Activated naive CD4-positive, alpha-beta T cell treated with anti-CD3 and anti-CD28 coated beads, Interleukin-2, amount 50 U/mL, for 24 hours (primary cell): ENCODE measurements at regions not wholly inside any gene's neighbourhood (a gene's known extent, or its start where the extent isn't known, plus 50 kb on each side); places are given as distances from the start of the nearest gene placed in this dataset.

Source experiments
- H3K27ac Mint-ChIP-seq: one replicate; pipeline ENCODE4 v1.8.0; 2021; ENCODE audit warnings: mild to moderate bottlenecking, mixed read lengths
- H3K27me3 Mint-ChIP-seq: one replicate; pipeline ENCODE4 v1.8.0; 2021; ENCODE audit warnings: mixed read lengths
- H3K36me3 Mint-ChIP-seq: one replicate; pipeline ENCODE4 v1.8.0; 2021; ENCODE audit warnings: mixed read lengths
- H3K4me1 Mint-ChIP-seq: one replicate; pipeline ENCODE4 v1.8.0; 2021; ENCODE audit warnings: mixed read lengths
- H3K4me3 Mint-ChIP-seq: one replicate; pipeline ENCODE4 v1.8.0; 2021; ENCODE audit warnings: mild to moderate bottlenecking, mixed read lengths
- H3K9me3 Mint-ChIP-seq: one replicate; pipeline ENCODE4 v1.8.0; 2021; ENCODE audit warnings: mixed read lengths

- H3K4me1 Mint-ChIP-seq: no peaks in the 10 kb centered on the region
- no peaks in the 10 kb centered on the region for H3K27me3 Mint-ChIP-seq
- no peaks in the 10 kb centered on the region for H3K9me3 Mint-ChIP-seq
- no peaks in the 10 kb centered on the region for H3K36me3 Mint-ChIP-seq
- H3K4me3 Mint-ChIP-seq: no peak overlapping the region
- H3K27ac Mint-ChIP-seq: no peak overlapping the region
These were observed 387.8 kb upstream of the ADGRL2 start for GRCh38 chr1:81412954-81413353.

GRCh38 chr1:81410941-81411340 lies 389.8 kb upstream of the ADGRL2 start:
- H3K9me3 Mint-ChIP-seq: no peaks in the 10 kb centered on the region
- H3K27me3 Mint-ChIP-seq: no peaks in the 10 kb centered on the region
- H3K4me3 Mint-ChIP-seq: no peak overlapping the region
- H3K4me1 Mint-ChIP-seq: no peaks in the 10 kb centered on the region
- no peaks in the 10 kb centered on the region for H3K36me3 Mint-ChIP-seq
- no peak overlapping the region for H3K27ac Mint-ChIP-seq

GRCh38 chr1:81410351-81410750 lies 390.4 kb upstream of the ADGRL2 start:
- Mint-ChIP-seq H3K9me3 (no peaks in the 10 kb centered on the region), H3K4me3 (no peak overlapping the region), H3K36me3 (no peaks in the 10 kb centered on the region), H3K27ac (no peak overlapping the region), H3K4me1 (no peaks in the 10 kb centered on the region), H3K27me3 (no peaks in the 10 kb centered on the region)

GRCh38 chr1:81409780-81410274 lies 390.9 kb upstream of the ADGRL2 start:
- no peaks in the 10 kb centered on the region for H3K4me1 Mint-ChIP-seq
- H3K9me3 Mint-ChIP-seq: no peaks in the 10 kb centered on the region
- no peak overlapping the region for H3K27ac Mint-ChIP-seq
- no peaks in the 10 kb centered on the region for H3K27me3 Mint-ChIP-seq
- no peak overlapping the region for H3K4me3 Mint-ChIP-seq
- no peaks in the 10 kb centered on the region for H3K36me3 Mint-ChIP-seq

- Mint-ChIP-seq H3K4me3 (no peak overlapping the region), H3K27me3 (no peaks in the 10 kb centered on the region), H3K9me3 (no peaks in the 10 kb centered on the region), H3K36me3 (no peaks in the 10 kb centered on the region), H3K27ac (no peak overlapping the region), H3K4me1 (no peaks in the 10 kb centered on the region)
These were observed 391.5 kb upstream of the ADGRL2 start for GRCh38 chr1:81409262-81409661.

- no peaks in the 10 kb centered on the region for H3K4me1 Mint-ChIP-seq
- no peaks in the 10 kb centered on the region for H3K36me3 Mint-ChIP-seq
- H3K27me3 Mint-ChIP-seq: no peaks in the 10 kb centered on the region
These were observed 392.3 kb upstream of the ADGRL2 start for GRCh38 chr1:81408419-81408818.

GRCh38 chr1:81407000-81407821 lies 393.5 kb upstream of the ADGRL2 start:
- Mint-ChIP-seq H3K9me3 (peaks cover 4% of the 10 kb centered on the region), H3K27me3 (no peaks in the 10 kb centered on the region), H3K4me1 (no peaks in the 10 kb centered on the region), H3K36me3 (no peaks in the 10 kb centered on the region), H3K27ac (no peak overlapping the region), H3K4me3 (no peak overlapping the region)

More at GRCh38 chr1:81408419-81408818, 392.3 kb upstream of the ADGRL2 start:
- Mint-ChIP-seq H3K9me3 (no peaks in the 10 kb centered on the region), H3K27ac (no peak overlapping the region), H3K4me3 (no peak overlapping the region)

GRCh38 chr1:81406292-81406999 lies 394.3 kb upstream of the ADGRL2 start:
- H3K4me1 Mint-ChIP-seq: no peaks in the 10 kb centered on the region
- H3K36me3 Mint-ChIP-seq: no peaks in the 10 kb centered on the region
- H3K27ac Mint-ChIP-seq: no peak overlapping the region
- H3K27me3 Mint-ChIP-seq: no peaks in the 10 kb centered on the region
- H3K9me3 Mint-ChIP-seq: peaks cover 4% of the 10 kb centered on the region
- H3K4me3 Mint-ChIP-seq: no peak overlapping the region

- H3K36me3 Mint-ChIP-seq: no peaks in the 10 kb centered on the region
- H3K27ac Mint-ChIP-seq: no peak overlapping the region
- no peaks in the 10 kb centered on the region for H3K27me3 Mint-ChIP-seq
- no peaks in the 10 kb centered on the region for H3K4me1 Mint-ChIP-seq
- peaks cover 21% of the 10 kb centered on the region for H3K9me3 Mint-ChIP-seq
- no peak overlapping the region for H3K4me3 Mint-ChIP-seq
These were observed 402.7 kb upstream of the ADGRL2 start for GRCh38 chr1:81398041-81398440.

- peaks cover 12% of the 10 kb centered on the region for H3K9me3 Mint-ChIP-seq
- no peaks in the 10 kb centered on the region for H3K27me3 Mint-ChIP-seq
- no peaks in the 10 kb centered on the region for H3K4me1 Mint-ChIP-seq
- no peak overlapping the region for H3K4me3 Mint-ChIP-seq
- H3K36me3 Mint-ChIP-seq: no peaks in the 10 kb centered on the region
- no peak overlapping the region for H3K27ac Mint-ChIP-seq
These were observed 408.1 kb upstream of the ADGRL2 start for GRCh38 chr1:81392526-81393226.

- Mint-ChIP-seq H3K9me3 (peaks cover 12% of the 10 kb centered on the region), H3K4me3 (no peak overlapping the region), H3K4me1 (no peaks in the 10 kb centered on the region), H3K27me3 (no peaks in the 10 kb centered on the region), H3K36me3 (no peaks in the 10 kb centered on the region), H3K27ac (no peak overlapping the region)
These were observed 409.5 kb upstream of the ADGRL2 start for GRCh38 chr1:81391125-81391828.

- Mint-ChIP-seq H3K9me3 (peaks cover 12% of the 10 kb centered on the region), H3K4me1 (no peaks in the 10 kb centered on the region), H3K27ac (no peak overlapping the region), H3K4me3 (no peak overlapping the region), H3K36me3 (no peaks in the 10 kb centered on the region), H3K27me3 (no peaks in the 10 kb centered on the region)
These were observed 412.3 kb upstream of the ADGRL2 start for GRCh38 chr1:81388435-81388834.

- Mint-ChIP-seq H3K27ac (no peak overlapping the region), H3K36me3 (no peaks in the 10 kb centered on the region), H3K4me3 (no peak overlapping the region), H3K4me1 (no peaks in the 10 kb centered on the region), H3K9me3 (peaks cover 8% of the 10 kb centered on the region), H3K27me3 (peaks cover 1% of the 10 kb centered on the region)
These were observed 413.3 kb upstream of the ADGRL2 start for GRCh38 chr1:81387446-81387845.

GRCh38 chr1:81382561-81382960 lies 418.2 kb upstream of the ADGRL2 start:
- Mint-ChIP-seq H3K9me3 (no peaks in the 10 kb centered on the region), H3K36me3 (no peaks in the 10 kb centered on the region), H3K27me3 (peaks cover 1% of the 10 kb centered on the region), H3K27ac (no peak overlapping the region), H3K4me3 (no peak overlapping the region), H3K4me1 (no peaks in the 10 kb centered on the region)

- H3K4me3 Mint-ChIP-seq: no peak overlapping the region
- H3K9me3 Mint-ChIP-seq: no peaks in the 10 kb centered on the region
- no peaks in the 10 kb centered on the region for H3K36me3 Mint-ChIP-seq
- no peak overlapping the region for H3K27ac Mint-ChIP-seq
- no peaks in the 10 kb centered on the region for H3K4me1 Mint-ChIP-seq
- peaks cover 1% of the 10 kb centered on the region for H3K27me3 Mint-ChIP-seq
These were observed 418.9 kb upstream of the ADGRL2 start for GRCh38 chr1:81381881-81382280.
